Panc1 (cell line): ENCODE measurements at regions not wholly inside any gene's neighbourhood (a gene's known extent, or its start where the extent isn't known, plus 50 kb on each side); places are given as distances from the start of the nearest gene placed in this dataset.

Source experiments
- POLR2AphosphoS5 ChIP-seq: IDR thresholded peaks from 2 replicates; pipeline ENCODE4 v1.6.1; 2012; ENCODE audit warnings: mild to moderate bottlenecking, low read depth, low read length, moderate library complexity
- REST ChIP-seq, 2 experiments: IDR thresholded peaks; 2 replicates each; pipeline ENCODE4 v1.6.1; 2011 to 2012; ENCODE audit warnings: low read depth in 2 of 2, control low read depth in 1 of 2, low read length in 1 of 2, mild to moderate bottlenecking in 1 of 2, moderate library complexity in 1 of 2; ENCODE audit not compliant: insufficient read depth in 1 of 2
- TF ChIP-seq, protein P1 (sequence below): fragments of 450-650 bp; IDR thresholded peaks from 2 replicates; pipeline ENCODE4 v1.5.1; 2017; ENCODE audit warnings: mild to moderate bottlenecking

DNA sequence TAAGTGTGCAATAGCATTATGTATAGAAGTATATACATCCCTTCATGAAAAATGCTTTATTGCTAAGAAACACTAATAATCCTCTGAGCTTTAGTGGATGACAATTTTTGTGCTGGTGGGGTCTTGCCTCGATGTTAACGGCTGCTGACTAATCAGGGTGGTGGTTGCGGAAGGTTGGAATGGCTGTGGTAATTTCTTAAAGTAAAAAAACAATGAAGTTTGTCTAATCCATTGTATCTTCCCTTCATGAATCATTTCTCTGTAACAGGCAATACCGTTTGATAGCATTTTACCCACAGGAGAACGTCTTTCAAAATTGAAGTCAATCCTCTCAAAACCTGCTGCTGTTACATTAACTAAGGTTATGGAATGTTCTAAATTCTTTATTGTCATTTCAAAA lies 816.5 kb upstream of the GJE1 start:
- TF ChIP-seq, protein P1, sequence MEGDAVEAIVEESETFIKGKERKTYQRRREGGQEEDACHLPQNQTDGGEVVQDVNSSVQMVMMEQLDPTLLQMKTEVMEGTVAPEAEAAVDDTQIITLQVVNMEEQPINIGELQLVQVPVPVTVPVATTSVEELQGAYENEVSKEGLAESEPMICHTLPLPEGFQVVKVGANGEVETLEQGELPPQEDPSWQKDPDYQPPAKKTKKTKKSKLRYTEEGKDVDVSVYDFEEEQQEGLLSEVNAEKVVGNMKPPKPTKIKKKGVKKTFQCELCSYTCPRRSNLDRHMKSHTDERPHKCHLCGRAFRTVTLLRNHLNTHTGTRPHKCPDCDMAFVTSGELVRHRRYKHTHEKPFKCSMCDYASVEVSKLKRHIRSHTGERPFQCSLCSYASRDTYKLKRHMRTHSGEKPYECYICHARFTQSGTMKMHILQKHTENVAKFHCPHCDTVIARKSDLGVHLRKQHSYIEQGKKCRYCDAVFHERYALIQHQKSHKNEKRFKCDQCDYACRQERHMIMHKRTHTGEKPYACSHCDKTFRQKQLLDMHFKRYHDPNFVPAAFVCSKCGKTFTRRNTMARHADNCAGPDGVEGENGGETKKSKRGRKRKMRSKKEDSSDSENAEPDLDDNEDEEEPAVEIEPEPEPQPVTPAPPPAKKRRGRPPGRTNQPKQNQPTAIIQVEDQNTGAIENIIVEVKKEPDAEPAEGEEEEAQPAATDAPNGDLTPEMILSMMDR, result no peak
- TF ChIP-seq POLR2AphosphoS5, result no peak
- TF ChIP-seq REST (IDR thresholded peaks at IDR 0.05; ENCODE audit: insufficient read depth in 1 of 2, low read depth in 2 of 2, low read length in 1 of 2), result no peak
